Nephron progenitor cell (in vitro differentiated cells): ENCODE measurements at regions not wholly inside any gene's neighbourhood (a gene's known extent, or its start where the extent isn't known, plus 50 kb on each side); places are given as distances from the start of the nearest gene placed in this dataset.

ENCODE experiments used
- DNase-seq: peaks from one replicate; pipeline ENCODE4 v3.0.0; 2021
- H3K27ac Mint-ChIP-seq: 2 replicates; pipeline ENCODE4 v1.8.0; 2021; ENCODE audit warnings: mild to moderate bottlenecking, moderate library complexity, mixed read lengths
- H3K27me3 Mint-ChIP-seq: 2 replicates; pipeline ENCODE4 v1.8.0; 2021; ENCODE audit warnings: mild to moderate bottlenecking, low read depth, mixed read lengths; ENCODE audit not compliant: poor library complexity
- H3K36me3 Mint-ChIP-seq: 2 replicates; pipeline ENCODE4 v1.8.0; 2021; ENCODE audit warnings: low read depth, mixed read lengths
- H3K4me1 Mint-ChIP-seq: 2 replicates; pipeline ENCODE4 v1.8.0; 2021; ENCODE audit warnings: mixed read lengths
- H3K4me3 Mint-ChIP-seq: 2 replicates; pipeline ENCODE4 v1.8.0; 2021; ENCODE audit warnings: mild to moderate bottlenecking, moderate library complexity, mixed read lengths
- H3K9me3 Mint-ChIP-seq: 2 replicates; pipeline ENCODE4 v1.8.0; 2021; ENCODE audit warnings: mild to moderate bottlenecking, moderate library complexity, mixed read lengths
- CTCF ChIP-seq: fragments of 200-600 bp; sonication (generic); IDR thresholded peaks from 2 replicates; pipeline ENCODE4 v1.5.0; 2021; ENCODE audit warnings: antibody characterized with exemption

GRCh38 chr13:31032528-31033113, 100.2 kb downstream of the TEX26 start:
- TF ChIP-seq CTCF = no peak

GRCh38 chr13:31031482-31031881, 99.0 kb downstream of the TEX26 start:
- no peak for DNase-seq
- Mint-ChIP-seq H3K4me3 (no peak overlapping the region), H3K4me1 (peaks cover 10% of the 10 kb centered on the region), H3K27ac (no peak overlapping the region), H3K27me3 (peaks cover 9% of the 10 kb centered on the region), H3K9me3 (no peaks in the 10 kb centered on the region), H3K36me3 (no peaks in the 10 kb centered on the region)
- TF ChIP-seq CTCF = no peak

More at GRCh38 chr13:31032528-31033113, 100.2 kb downstream of the TEX26 start:
- peak overlapping the region; percentile 6 for H3K27ac Mint-ChIP-seq
- H3K27me3 Mint-ChIP-seq = peaks cover 7% of the 10 kb centered on the region
- DNase-seq = no peak
- no peak overlapping the region for H3K4me3 Mint-ChIP-seq
- no peaks in the 10 kb centered on the region for H3K36me3 Mint-ChIP-seq
- no peaks in the 10 kb centered on the region for H3K9me3 Mint-ChIP-seq
- peaks cover 10% of the 10 kb centered on the region for H3K4me1 Mint-ChIP-seq

GRCh38 chr13:31029102-31029501, 96.6 kb downstream of the TEX26 start:
- H3K9me3 Mint-ChIP-seq = no peaks in the 10 kb centered on the region

GRCh38 chr13:31027136-31027535, 94.7 kb downstream of the TEX26 start:
- DNase-seq = no peak
- Mint-ChIP-seq H3K9me3 (no peaks in the 10 kb centered on the region), H3K4me3 (no peak overlapping the region), H3K36me3 (no peaks in the 10 kb centered on the region), H3K27ac (no peak overlapping the region), H3K27me3 (peaks cover 18% of the 10 kb centered on the region), H3K4me1 (peaks cover under 1% of the 10 kb centered on the region)
- no peak for TF ChIP-seq CTCF

More at GRCh38 chr13:31029102-31029501, 96.6 kb downstream of the TEX26 start:
- Mint-ChIP-seq H3K36me3 (no peaks in the 10 kb centered on the region), H3K4me1 (peaks cover 10% of the 10 kb centered on the region), H3K27ac (no peak overlapping the region), H3K27me3 (peaks cover 5% of the 10 kb centered on the region), H3K4me3 (no peak overlapping the region)
- no peak for TF ChIP-seq CTCF
- no peak for DNase-seq
